ENCODE measurements at regions not wholly inside any gene's neighbourhood (a gene's known extent, or its start where the extent isn't known, plus 50 kb on each side); places are given as distances from the start of the nearest gene placed in this dataset.
"Not testable (repeated sequence)": the region's sequence is repeated elsewhere in the genome, so short reads cannot be mapped to it uniquely, and the experiment has no call there.

- no peak for DNase-seq (ENCODE audit: low read depth)
Measured at GRCh38 chr1:102365071-102365470, 368.3 kb upstream of the OLFM3 start.

GRCh38 chr1:102336602-102337001, 339.9 kb upstream of the OLFM3 start:
- DNase-seq (ENCODE audit: low read depth) = no peak

- DNase-seq (ENCODE audit: low read depth) = no peak
Measured at GRCh38 chr1:102318104-102318806, 321.5 kb upstream of the OLFM3 start.

- DNase-seq (ENCODE audit: low read depth) = no peak
Measured at GRCh38 chr1:102315096-102315495, 318.4 kb upstream of the OLFM3 start.

- DNase-seq (ENCODE audit: low read depth) = no peak
Measured at GRCh38 chr1:102296116-102296515, 299.4 kb upstream of the OLFM3 start.

- DNase-seq (ENCODE audit: low read depth) = no peak
Measured at GRCh38 chr1:102282955-102283354, 286.2 kb upstream of the OLFM3 start.

- DNase-seq (ENCODE audit: low read depth) = no peak
Measured at GRCh38 chr1:102262994-102263393, 266.3 kb upstream of the OLFM3 start.

- DNase-seq (ENCODE audit: low read depth) = no peak
Measured at GRCh38 chr1:102252731-102253505, 256.2 kb upstream of the OLFM3 start.

- no peak for DNase-seq (ENCODE audit: low read depth)
Measured at GRCh38 chr1:102241431-102242338, 245.0 kb upstream of the OLFM3 start.

GRCh38 chr1:102239247-102239646, 242.5 kb upstream of the OLFM3 start:
- no peak for DNase-seq (ENCODE audit: low read depth)

GRCh38 chr1:102234753-102235359, 238.1 kb upstream of the OLFM3 start:
- no peak for DNase-seq (ENCODE audit: low read depth)

- no peak for DNase-seq (ENCODE audit: low read depth)
Measured at GRCh38 chr1:102219463-102219862, 222.7 kb upstream of the OLFM3 start.

- not testable (repeated sequence) for DNase-seq (ENCODE audit: low read depth)
Measured at GRCh38 chr1:102210891-102211290, 214.2 kb upstream of the OLFM3 start.

- DNase-seq (ENCODE audit: low read depth) = peak; percentile 34
Measured at GRCh38 chr1:102191723-102192122, 195.0 kb upstream of the OLFM3 start.

GRCh38 chr1:102190429-102190828, 193.7 kb upstream of the OLFM3 start:
- DNase-seq (ENCODE audit: low read depth) = no peak

- DNase-seq (ENCODE audit: low read depth) = peak; percentile 52
Measured at GRCh38 chr1:102186536-102186935, 189.8 kb upstream of the OLFM3 start.

- DNase-seq (ENCODE audit: low read depth) = no peak
Measured at GRCh38 chr1:102185260-102185659, 188.5 kb upstream of the OLFM3 start.

GRCh38 chr1:102184477-102184876, 187.8 kb upstream of the OLFM3 start:
- DNase-seq (ENCODE audit: low read depth) = no peak

- DNase-seq (ENCODE audit: low read depth) = no peak
Measured at GRCh38 chr1:102183711-102184110, 187.0 kb upstream of the OLFM3 start.

GRCh38 chr1:102182603-102183260, 186.0 kb upstream of the OLFM3 start:
- DNase-seq (ENCODE audit: low read depth) = no peak

- DNase-seq (ENCODE audit: low read depth) = no peak
Measured at GRCh38 chr1:102181341-102181740, 184.6 kb upstream of the OLFM3 start.

- no peak for DNase-seq (ENCODE audit: low read depth)
Measured at GRCh38 chr1:102178480-102178879, 181.8 kb upstream of the OLFM3 start.
